MM.1S (cell line): ENCODE measurements at regions not wholly inside any gene's neighbourhood (a gene's known extent, or its start where the extent isn't known, plus 50 kb on each side); places are given as distances from the start of the nearest gene placed in this dataset.

Experiments
- EZH2 ChIP-seq: fragments of 300-600 bp; sonication (generic); optimal IDR thresholded peaks from 2 replicates; pipeline ENCODE3; 2017; ENCODE audit warnings: low read depth, mild to moderate bottlenecking, antibody characterized with exemption, low read length, mixed read lengths
- EZH2phosphoT487 ChIP-seq: fragments of 300-600 bp; sonication (generic); IDR thresholded peaks from 2 replicates; pipeline ENCODE4 v1.6.1; 2018; ENCODE audit warnings: antibody characterized with exemption, low read length
- TF ChIP-seq, protein P1 (sequence below): fragments of 300-600 bp; sonication (generic); IDR thresholded peaks from 2 replicates; pipeline ENCODE4 v1.5.1; 2016; ENCODE audit warnings: antibody characterized with exemption, low read length, mixed read lengths

GRCh38 chr17:37826497-37827430, 81.9 kb upstream of the HNF1B start:
- TF ChIP-seq, protein P1, sequence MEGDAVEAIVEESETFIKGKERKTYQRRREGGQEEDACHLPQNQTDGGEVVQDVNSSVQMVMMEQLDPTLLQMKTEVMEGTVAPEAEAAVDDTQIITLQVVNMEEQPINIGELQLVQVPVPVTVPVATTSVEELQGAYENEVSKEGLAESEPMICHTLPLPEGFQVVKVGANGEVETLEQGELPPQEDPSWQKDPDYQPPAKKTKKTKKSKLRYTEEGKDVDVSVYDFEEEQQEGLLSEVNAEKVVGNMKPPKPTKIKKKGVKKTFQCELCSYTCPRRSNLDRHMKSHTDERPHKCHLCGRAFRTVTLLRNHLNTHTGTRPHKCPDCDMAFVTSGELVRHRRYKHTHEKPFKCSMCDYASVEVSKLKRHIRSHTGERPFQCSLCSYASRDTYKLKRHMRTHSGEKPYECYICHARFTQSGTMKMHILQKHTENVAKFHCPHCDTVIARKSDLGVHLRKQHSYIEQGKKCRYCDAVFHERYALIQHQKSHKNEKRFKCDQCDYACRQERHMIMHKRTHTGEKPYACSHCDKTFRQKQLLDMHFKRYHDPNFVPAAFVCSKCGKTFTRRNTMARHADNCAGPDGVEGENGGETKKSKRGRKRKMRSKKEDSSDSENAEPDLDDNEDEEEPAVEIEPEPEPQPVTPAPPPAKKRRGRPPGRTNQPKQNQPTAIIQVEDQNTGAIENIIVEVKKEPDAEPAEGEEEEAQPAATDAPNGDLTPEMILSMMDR: no peak
- TF ChIP-seq EZH2phosphoT487 (no peak), EZH2 (no peak)
